Fibroblast of lung (primary cell): ENCODE measurements at regions not wholly inside any gene's neighbourhood (a gene's known extent, or its start where the extent isn't known, plus 50 kb on each side); places are given as distances from the start of the nearest gene placed in this dataset.

Experiments
- EZH2 ChIP-seq: IDR thresholded peaks from 2 replicates; pipeline ENCODE4 v1.5.1; 2012; ENCODE audit warnings: low read length, control low read depth, mild to moderate bottlenecking; ENCODE audit errors: missing control alignments
- TF ChIP-seq, protein P1 (sequence below), 2 donors: IDR thresholded peaks in 1 of 2; conservative IDR thresholded peaks in 1 of 2; 1 replicate in 1 of 2; 2 replicates in 1 of 2; pipeline ENCODE4 v1.5.1; 2011 to 2012; ENCODE audit warnings: low read length in 2 of 2, control low read depth in 1 of 2, inconsistent platforms in 1 of 2, low read depth in 1 of 2, mild to moderate bottlenecking in 1 of 2

DNA sequence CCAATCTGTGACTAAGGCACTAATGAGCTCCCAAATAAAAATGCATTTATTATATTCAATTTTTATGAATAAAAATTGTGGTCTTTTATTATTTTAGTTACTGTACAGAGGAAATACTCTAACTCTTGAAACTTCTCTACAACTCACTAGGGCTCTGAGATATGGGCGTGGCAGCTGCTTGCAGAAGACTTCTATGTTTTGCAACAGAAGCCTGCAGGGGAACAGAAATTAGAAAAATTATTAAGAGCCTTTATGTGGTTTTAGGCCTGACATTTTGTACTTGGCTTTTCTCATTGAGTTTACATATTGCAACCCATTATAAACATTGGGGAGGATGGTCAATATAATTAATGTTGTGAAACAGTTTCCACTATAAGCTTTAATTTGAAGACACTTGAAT, 581.4 kb downstream of the TNS3 start:
- TF ChIP-seq, protein P1, sequence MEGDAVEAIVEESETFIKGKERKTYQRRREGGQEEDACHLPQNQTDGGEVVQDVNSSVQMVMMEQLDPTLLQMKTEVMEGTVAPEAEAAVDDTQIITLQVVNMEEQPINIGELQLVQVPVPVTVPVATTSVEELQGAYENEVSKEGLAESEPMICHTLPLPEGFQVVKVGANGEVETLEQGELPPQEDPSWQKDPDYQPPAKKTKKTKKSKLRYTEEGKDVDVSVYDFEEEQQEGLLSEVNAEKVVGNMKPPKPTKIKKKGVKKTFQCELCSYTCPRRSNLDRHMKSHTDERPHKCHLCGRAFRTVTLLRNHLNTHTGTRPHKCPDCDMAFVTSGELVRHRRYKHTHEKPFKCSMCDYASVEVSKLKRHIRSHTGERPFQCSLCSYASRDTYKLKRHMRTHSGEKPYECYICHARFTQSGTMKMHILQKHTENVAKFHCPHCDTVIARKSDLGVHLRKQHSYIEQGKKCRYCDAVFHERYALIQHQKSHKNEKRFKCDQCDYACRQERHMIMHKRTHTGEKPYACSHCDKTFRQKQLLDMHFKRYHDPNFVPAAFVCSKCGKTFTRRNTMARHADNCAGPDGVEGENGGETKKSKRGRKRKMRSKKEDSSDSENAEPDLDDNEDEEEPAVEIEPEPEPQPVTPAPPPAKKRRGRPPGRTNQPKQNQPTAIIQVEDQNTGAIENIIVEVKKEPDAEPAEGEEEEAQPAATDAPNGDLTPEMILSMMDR (conservative IDR thresholded peaks at IDR 0.05 in 1 of 2, IDR thresholded peaks at IDR 0.05 in 1 of 2; ENCODE audit: low read depth in 1 of 2, low read length in 2 of 2): no peak
- TF ChIP-seq EZH2: no peak
